ENCODE measurements at regions not wholly inside any gene's neighbourhood (a gene's known extent, or its start where the extent isn't known, plus 50 kb on each side); places are given as distances from the start of the nearest gene placed in this dataset.

- DNase-seq (ENCODE audit: extremely low read depth, low read depth), result no peak
- TF ChIP-seq CTCF (IDR thresholded peaks at IDR 0.05; ENCODE audit: low read depth, low read length, missing control alignments), result no peak
- no peak overlapping the region for H3K4me3 ChIP-seq (replicated peaks; ENCODE audit: low read depth, low read length)
Measured at GRCh38 chr2:65850695-65851094, 418.3 kb upstream of the SPRED2 start.

- no peak for DNase-seq (ENCODE audit: extremely low read depth, low read depth)
- no peak for TF ChIP-seq CTCF (IDR thresholded peaks at IDR 0.05; ENCODE audit: low read depth, low read length, missing control alignments)
Measured at GRCh38 chr2:65846989-65847678, 414.7 kb upstream of the SPRED2 start.

GRCh38 chr2:65845442-65846182 lies 413.2 kb upstream of the SPRED2 start:
- no peak overlapping the region for H3K4me3 ChIP-seq (replicated peaks; ENCODE audit: low read depth, low read length)
- DNase-seq (ENCODE audit: extremely low read depth, low read depth), result no peak
- TF ChIP-seq CTCF (IDR thresholded peaks at IDR 0.05; ENCODE audit: low read depth, low read length, missing control alignments), result no peak

More at GRCh38 chr2:65846989-65847678, 414.7 kb upstream of the SPRED2 start:
- no peak overlapping the region for H3K4me3 ChIP-seq (replicated peaks; ENCODE audit: low read depth, low read length)

- no peak overlapping the region for H3K4me3 ChIP-seq (replicated peaks; ENCODE audit: low read depth, low read length)
- no peak for TF ChIP-seq CTCF (IDR thresholded peaks at IDR 0.05; ENCODE audit: low read depth, low read length, missing control alignments)
- no peak for DNase-seq (ENCODE audit: extremely low read depth, low read depth)
Measured at GRCh38 chr2:65842104-65842503, 409.7 kb upstream of the SPRED2 start.

GRCh38 chr2:65835975-65836549 lies 403.7 kb upstream of the SPRED2 start:
- H3K4me3 ChIP-seq (replicated peaks; ENCODE audit: low read depth, low read length), result no peak overlapping the region
- no peak for DNase-seq (ENCODE audit: extremely low read depth, low read depth)
- no peak for TF ChIP-seq CTCF (IDR thresholded peaks at IDR 0.05; ENCODE audit: low read depth, low read length, missing control alignments)

- no peak overlapping the region for H3K4me3 ChIP-seq (replicated peaks; ENCODE audit: low read depth, low read length)
- TF ChIP-seq CTCF (IDR thresholded peaks at IDR 0.05; ENCODE audit: low read depth, low read length, missing control alignments), result no peak
- no peak for DNase-seq (ENCODE audit: extremely low read depth, low read depth)
Measured at GRCh38 chr2:65834771-65835475, 402.5 kb upstream of the SPRED2 start.

Measured in HFF-Myc (cell line).